G401.6 (cell line): ENCODE measurements at regions not wholly inside any gene's neighbourhood (a gene's known extent, or its start where the extent isn't known, plus 50 kb on each side); places are given as distances from the start of the nearest gene placed in this dataset.
"Not testable (repeated sequence)": the region's sequence is repeated elsewhere in the genome, so short reads cannot be mapped to it uniquely, and the experiment has no call there.

Experiments
- FAIRE-seq: peaks from 2 replicates; lab custom pipeline; 2012; peaks lifted over from hg19 to GRCh38; lab: Jason Lieb, UNC

- not testable (repeated sequence) for FAIRE-seq
Observed at GRCh38 chr1:164006186-164006585, 552.8 kb upstream of the PBX1 start.

- FAIRE-seq = no peak
Observed at GRCh38 chr1:164006621-164007020, 552.4 kb upstream of the PBX1 start.

GRCh38 chr1:164017239-164017638 lies 541.7 kb upstream of the PBX1 start:
- no peak for FAIRE-seq

GRCh38 chr1:164020391-164020790 lies 538.6 kb upstream of the PBX1 start:
- no peak for FAIRE-seq

- FAIRE-seq = no peak
Observed at GRCh38 chr1:164021813-164022212, 537.2 kb upstream of the PBX1 start.

GRCh38 chr1:164033782-164034181 lies 525.2 kb upstream of the PBX1 start:
- FAIRE-seq = no peak

- FAIRE-seq = no peak
Observed at GRCh38 chr1:164040754-164041153, 518.2 kb upstream of the PBX1 start.

GRCh38 chr1:164051782-164052181 lies 507.2 kb upstream of the PBX1 start:
- FAIRE-seq = no peak

- FAIRE-seq = no peak
Observed at GRCh38 chr1:164054331-164054730, 504.7 kb upstream of the PBX1 start.

- no peak for FAIRE-seq
Observed at GRCh38 chr1:164058198-164058597, 500.8 kb upstream of the PBX1 start.

- no peak for FAIRE-seq
Observed at GRCh38 chr1:164061528-164061927, 497.5 kb upstream of the PBX1 start.

- no peak for FAIRE-seq
Observed at GRCh38 chr1:164064501-164064900, 494.5 kb upstream of the PBX1 start.

- FAIRE-seq = no peak
Observed at GRCh38 chr1:164071288-164071687, 487.7 kb upstream of the PBX1 start.

GRCh38 chr1:164086832-164087231 lies 472.2 kb upstream of the PBX1 start:
- FAIRE-seq = no peak

GRCh38 chr1:164087906-164088453 lies 471.0 kb upstream of the PBX1 start:
- FAIRE-seq = no peak

- no peak for FAIRE-seq
Observed at GRCh38 chr1:164092603-164093353, 466.2 kb upstream of the PBX1 start.

- no peak for FAIRE-seq
Observed at GRCh38 chr1:164093543-164093942, 465.4 kb upstream of the PBX1 start.

GRCh38 chr1:164101802-164102201 lies 457.2 kb upstream of the PBX1 start:
- no peak for FAIRE-seq

GRCh38 chr1:164131949-164132348 lies 427.0 kb upstream of the PBX1 start:
- no peak for FAIRE-seq

GRCh38 chr1:164137273-164137925 lies 421.6 kb upstream of the PBX1 start:
- no peak for FAIRE-seq

GRCh38 chr1:164141797-164142196 lies 417.2 kb upstream of the PBX1 start:
- FAIRE-seq = no peak

GRCh38 chr1:164154622-164155021 lies 404.4 kb upstream of the PBX1 start:
- no peak for FAIRE-seq

- FAIRE-seq = no peak
Observed at GRCh38 chr1:164155347-164155746, 403.6 kb upstream of the PBX1 start.
